ENCODE measurements at regions not wholly inside any gene's neighbourhood (a gene's known extent, or its start where the extent isn't known, plus 50 kb on each side); places are given as distances from the start of the nearest gene placed in this dataset.

DNA sequence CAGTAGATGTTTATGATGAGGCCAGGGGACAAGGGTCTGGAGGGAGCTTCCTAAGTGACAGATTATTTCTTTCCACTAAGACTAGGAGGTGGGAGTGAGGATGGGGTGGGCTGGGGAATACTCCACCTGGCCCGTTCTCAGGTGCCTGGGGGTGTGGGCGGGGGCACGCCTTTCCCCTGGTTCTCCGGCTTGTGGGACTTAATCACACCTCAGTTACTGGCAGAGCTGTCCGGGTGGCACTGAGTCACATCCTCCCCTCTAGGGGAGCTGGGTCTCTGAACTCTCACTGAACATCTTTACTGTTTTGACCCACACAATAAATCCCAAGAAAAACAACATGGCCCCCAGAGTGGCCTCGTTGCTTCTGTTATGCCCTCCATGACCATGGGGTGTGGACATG lies 332.8 kb downstream of the MAF start:
- no peak overlapping the region for H3K9ac ChIP-seq (ENCODE audit: low read length)
- no peaks in the 10 kb centered on the region for H3K9me2 ChIP-seq (ENCODE audit: low read depth, low read length)
- no peak overlapping the region for H3K4me3 ChIP-seq (ENCODE audit: low read depth, low read length, poor library complexity, severe bottlenecking)
- H4K20me1 ChIP-seq (ENCODE audit: insufficient read depth, low read length), result no peaks in the 10 kb centered on the region
- TF ChIP-seq, protein P1, sequence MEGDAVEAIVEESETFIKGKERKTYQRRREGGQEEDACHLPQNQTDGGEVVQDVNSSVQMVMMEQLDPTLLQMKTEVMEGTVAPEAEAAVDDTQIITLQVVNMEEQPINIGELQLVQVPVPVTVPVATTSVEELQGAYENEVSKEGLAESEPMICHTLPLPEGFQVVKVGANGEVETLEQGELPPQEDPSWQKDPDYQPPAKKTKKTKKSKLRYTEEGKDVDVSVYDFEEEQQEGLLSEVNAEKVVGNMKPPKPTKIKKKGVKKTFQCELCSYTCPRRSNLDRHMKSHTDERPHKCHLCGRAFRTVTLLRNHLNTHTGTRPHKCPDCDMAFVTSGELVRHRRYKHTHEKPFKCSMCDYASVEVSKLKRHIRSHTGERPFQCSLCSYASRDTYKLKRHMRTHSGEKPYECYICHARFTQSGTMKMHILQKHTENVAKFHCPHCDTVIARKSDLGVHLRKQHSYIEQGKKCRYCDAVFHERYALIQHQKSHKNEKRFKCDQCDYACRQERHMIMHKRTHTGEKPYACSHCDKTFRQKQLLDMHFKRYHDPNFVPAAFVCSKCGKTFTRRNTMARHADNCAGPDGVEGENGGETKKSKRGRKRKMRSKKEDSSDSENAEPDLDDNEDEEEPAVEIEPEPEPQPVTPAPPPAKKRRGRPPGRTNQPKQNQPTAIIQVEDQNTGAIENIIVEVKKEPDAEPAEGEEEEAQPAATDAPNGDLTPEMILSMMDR (IDR thresholded peaks at IDR 0.05; ENCODE audit: low read length), result no peak
- no peaks in the 10 kb centered on the region for H3F3A ChIP-seq (ENCODE audit: insufficient read depth, low read length)
- no peak overlapping the region for H3K4me2 ChIP-seq (ENCODE audit: low read length)
- H3K36me3 ChIP-seq (ENCODE audit: insufficient read depth, low read length), result no peaks in the 10 kb centered on the region
- H3K4me1 ChIP-seq (ENCODE audit: insufficient read depth, low read length, severe bottlenecking), result no peaks in the 10 kb centered on the region
- no peaks in the 10 kb centered on the region for H3K79me2 ChIP-seq (ENCODE audit: insufficient read depth, low read length)
- no peak overlapping the region for H3K27ac ChIP-seq (ENCODE audit: low read depth, low read length, poor library complexity, severe bottlenecking)
- no peaks in the 10 kb centered on the region for H3K9me3 ChIP-seq (ENCODE audit: low read length)
- H2AFZ ChIP-seq (ENCODE audit: low read length), result no peak overlapping the region
- H3K27me3 ChIP-seq (ENCODE audit: insufficient read depth, low read length), result no peaks in the 10 kb centered on the region

DNA sequence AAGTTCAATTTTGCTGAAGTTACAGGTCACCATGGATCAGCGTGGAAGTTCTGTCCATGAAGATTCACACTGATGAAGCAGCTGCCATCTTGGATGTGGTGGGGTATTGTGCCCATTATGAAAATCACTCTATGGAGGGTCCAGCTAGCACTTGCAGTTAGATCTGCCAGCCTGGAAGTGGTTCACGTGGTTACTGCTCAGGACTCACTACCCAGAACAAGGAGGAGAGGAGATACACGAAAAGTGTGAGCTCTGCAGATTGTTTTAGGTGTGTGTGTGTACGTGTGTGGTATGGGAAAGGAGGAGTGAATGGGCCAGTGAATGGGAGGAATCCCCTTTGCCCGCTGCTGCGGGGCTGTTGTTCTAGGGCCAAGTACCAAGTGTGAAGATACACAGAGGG lies 333.4 kb downstream of the MAF start:
- H3K9me3 ChIP-seq (ENCODE audit: low read length), result no peaks in the 10 kb centered on the region

DNA sequence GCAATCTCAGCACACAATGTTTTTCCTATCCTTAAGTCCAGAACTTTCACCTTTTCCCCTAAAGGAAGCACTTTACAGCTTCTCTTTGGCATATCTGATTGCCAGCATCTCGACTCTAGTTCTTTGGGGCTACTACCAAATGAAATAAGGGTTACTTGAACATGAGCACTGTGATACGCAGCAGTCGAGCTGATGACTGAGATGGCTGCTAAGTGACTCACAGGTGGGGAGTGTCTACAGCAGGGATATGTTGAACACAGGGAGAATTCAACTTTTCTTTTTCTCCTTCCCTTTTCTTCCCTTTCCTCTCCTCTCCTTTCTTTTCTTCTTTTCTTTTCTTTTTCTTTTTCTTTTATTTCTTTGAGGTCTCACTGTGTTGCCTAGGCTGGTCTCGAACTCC lies 334.8 kb downstream of the MAF start:
- Histone ChIP-seq H3K79me2 (ENCODE audit: insufficient read depth, low read length) (no peaks in the 10 kb centered on the region), H3K27me3 (ENCODE audit: insufficient read depth, low read length) (no peaks in the 10 kb centered on the region), H3K4me3 (ENCODE audit: low read depth, low read length, poor library complexity, severe bottlenecking) (no peak overlapping the region), H3K9me2 (ENCODE audit: low read depth, low read length) (no peaks in the 10 kb centered on the region), H2AFZ (ENCODE audit: low read length) (no peak overlapping the region), H4K20me1 (ENCODE audit: insufficient read depth, low read length) (no peaks in the 10 kb centered on the region), H3K4me2 (ENCODE audit: low read length) (no peak overlapping the region), H3K4me1 (ENCODE audit: insufficient read depth, low read length, severe bottlenecking) (no peaks in the 10 kb centered on the region), H3K9ac (ENCODE audit: low read length) (no peak overlapping the region), H3F3A (ENCODE audit: insufficient read depth, low read length) (no peaks in the 10 kb centered on the region), H3K27ac (ENCODE audit: low read depth, low read length, poor library complexity, severe bottlenecking) (no peak overlapping the region), H3K36me3 (ENCODE audit: insufficient read depth, low read length) (no peaks in the 10 kb centered on the region), H3K9me3 (ENCODE audit: low read length) (no peaks in the 10 kb centered on the region)
- TF ChIP-seq EZH2 (IDR thresholded peaks at IDR 0.05; ENCODE audit: borderline replicate concordance, low read length), result no peak
- TF ChIP-seq, protein P1 (IDR thresholded peaks at IDR 0.05; ENCODE audit: low read length), result no peak

More for the DNA sequence above, 333.4 kb downstream of the MAF start:
- H3K4me1 ChIP-seq (ENCODE audit: insufficient read depth, low read length, severe bottlenecking), result no peaks in the 10 kb centered on the region
- H3F3A ChIP-seq (ENCODE audit: insufficient read depth, low read length), result no peaks in the 10 kb centered on the region
- no peaks in the 10 kb centered on the region for H3K27me3 ChIP-seq (ENCODE audit: insufficient read depth, low read length)
- no peak overlapping the region for H3K4me3 ChIP-seq (ENCODE audit: low read depth, low read length, poor library complexity, severe bottlenecking)
- TF ChIP-seq, protein P1 (IDR thresholded peaks at IDR 0.05; ENCODE audit: low read length), result no peak
- no peak for TF ChIP-seq EZH2 (IDR thresholded peaks at IDR 0.05; ENCODE audit: borderline replicate concordance, low read length)
- H3K27ac ChIP-seq (ENCODE audit: low read depth, low read length, poor library complexity, severe bottlenecking), result no peak overlapping the region
- H3K79me2 ChIP-seq (ENCODE audit: insufficient read depth, low read length), result no peaks in the 10 kb centered on the region
- no peak overlapping the region for H3K4me2 ChIP-seq (ENCODE audit: low read length)
- H2AFZ ChIP-seq (ENCODE audit: low read length), result no peak overlapping the region
- no peaks in the 10 kb centered on the region for H4K20me1 ChIP-seq (ENCODE audit: insufficient read depth, low read length)
- no peaks in the 10 kb centered on the region for H3K36me3 ChIP-seq (ENCODE audit: insufficient read depth, low read length)
- H3K9ac ChIP-seq (ENCODE audit: low read length), result no peak overlapping the region
- no peaks in the 10 kb centered on the region for H3K9me2 ChIP-seq (ENCODE audit: low read depth, low read length)
